ENCODE measurements at regions not wholly inside any gene's neighbourhood (a gene's known extent, or its start where the extent isn't known, plus 50 kb on each side); places are given as distances from the start of the nearest gene placed in this dataset.

- TF ChIP-seq NKRF (IDR thresholded peaks at IDR 0.05; ENCODE audit: borderline replicate concordance) (peak; percentile 49; the same call in 1 of the 2 replicates), HDAC8 (tag; IDR thresholded peaks at IDR 0.05) (no peak), SIX5 (IDR thresholded peaks at IDR 0.05; ENCODE audit: borderline replicate concordance in 1 of 2, insufficient read depth in 1 of 2, low read depth in 1 of 2, low read length in 2 of 2) (no peak), ZNF143 (CRISPR knock-in tag; IDR thresholded peaks at IDR 0.05) (no peak), USF1 (CRISPR knock-in tag; IDR thresholded peaks at IDR 0.05) (no peak), NBN (IDR thresholded peaks at IDR 0.05; ENCODE audit: low read depth) (peak; percentile 9; the same call in 1 of the 2 replicates), RUNX1 (IDR thresholded peaks at IDR 0.05; ENCODE audit: low read depth) (no peak), GATAD2A (IDR thresholded peaks at IDR 0.05) (no peak), ATF2 (CRISPR knock-in tag; IDR thresholded peaks at IDR 0.05) (no peak), PHF8 (IDR thresholded peaks at IDR 0.05; ENCODE audit: borderline replicate concordance, low read length) (peak; percentile 57; the same call in 1 of the 2 replicates), ARID4B (CRISPR knock-in tag; IDR thresholded peaks at IDR 0.05) (peak; percentile 65; the same call in 1 of the 2 replicates), SMAD3 (CRISPR knock-in tag; conservative IDR thresholded peaks at IDR 0.05) (no peak), ZNF740 (CRISPR knock-in tag; IDR thresholded peaks at IDR 0.05) (no peak), ZNF740 (tag; IDR thresholded peaks at IDR 0.05) (no peak), CHCHD3 (CRISPR knock-in tag; IDR thresholded peaks at IDR 0.05) (no peak), ZNF699 (CRISPR knock-in tag; IDR thresholded peaks at IDR 0.05; ENCODE audit: insufficient replicate concordance) (no peak), MXD1 (CRISPR knock-in tag; IDR thresholded peaks at IDR 0.05; ENCODE audit: borderline replicate concordance, poor library complexity, severe bottlenecking) (no peak), MTA3 (IDR thresholded peaks at IDR 0.05; ENCODE audit: borderline replicate concordance) (peak; percentile 96), RFX5 (IDR thresholded peaks at IDR 0.05; ENCODE audit: low read depth, low read length) (no peak)
Measured at GRCh38 chr17:6940186-6940649, 55.6 kb upstream of the ALOX12 start (continued).

All from K562 (cell line).